GM04503 (cell line): ENCODE measurements at regions not wholly inside any gene's neighbourhood (a gene's known extent, or its start where the extent isn't known, plus 50 kb on each side); places are given as distances from the start of the nearest gene placed in this dataset.

Experiments used
- DNase-seq: peaks from one replicate; pipeline ENCODE4 v3.0.0-alpha.2; 2012; ENCODE audit warnings: low read depth

GRCh38 chr17:79396696-79397095, 214.2 kb downstream of the RBFOX3 start:
- no peak for DNase-seq

GRCh38 chr17:79395545-79395944, 215.3 kb downstream of the RBFOX3 start:
- DNase-seq: no peak

GRCh38 chr17:79395066-79395465, 215.8 kb downstream of the RBFOX3 start:
- DNase-seq: no peak

GRCh38 chr17:79393358-79394052, 217.3 kb downstream of the RBFOX3 start:
- no peak for DNase-seq

- DNase-seq: no peak
Observed at GRCh38 chr17:79392598-79392997, 218.3 kb downstream of the RBFOX3 start.

- no peak for DNase-seq
Observed at GRCh38 chr17:79391376-79392233, 219.2 kb downstream of the RBFOX3 start.

GRCh38 chr17:79389896-79390295, 221.0 kb downstream of the RBFOX3 start:
- DNase-seq: no peak

- no peak for DNase-seq
Observed at GRCh38 chr17:79388556-79389295, 222.1 kb downstream of the RBFOX3 start.

- no peak for DNase-seq
Observed at GRCh38 chr17:79387783-79388182, 223.1 kb downstream of the RBFOX3 start.

GRCh38 chr17:79385962-79386563, 224.8 kb downstream of the RBFOX3 start:
- DNase-seq: no peak

GRCh38 chr17:79382313-79382712, 228.5 kb downstream of the RBFOX3 start:
- DNase-seq: no peak

- DNase-seq: no peak
Observed at GRCh38 chr17:79379700-79380445, 231.0 kb downstream of the RBFOX3 start.

GRCh38 chr17:79377230-79377786, 233.5 kb downstream of the RBFOX3 start:
- no peak for DNase-seq

- no peak for DNase-seq
Observed at GRCh38 chr17:79374807-79375206, 236.0 kb downstream of the RBFOX3 start.

GRCh38 chr17:79374087-79374689, 236.7 kb downstream of the RBFOX3 start:
- DNase-seq: no peak

GRCh38 chr17:79372470-79373238, 238.2 kb downstream of the RBFOX3 start:
- DNase-seq: no peak

- DNase-seq: no peak
Observed at GRCh38 chr17:79371984-79372383, 238.9 kb downstream of the RBFOX3 start.

GRCh38 chr17:79370594-79370993, 240.3 kb downstream of the RBFOX3 start:
- no peak for DNase-seq

- DNase-seq: no peak
Observed at GRCh38 chr17:79370126-79370525, 240.7 kb downstream of the RBFOX3 start.

GRCh38 chr17:79369532-79369931, 241.3 kb downstream of the RBFOX3 start:
- DNase-seq: no peak
